ENCODE measurements at regions not wholly inside any gene's neighbourhood (a gene's known extent, or its start where the extent isn't known, plus 50 kb on each side); places are given as distances from the start of the nearest gene placed in this dataset.
A peak's percentile ranks its signal among the peaks of the same experiment; 100 is the strongest.

- no peak overlapping the region for H3K4me2 ChIP-seq (replicated peaks; ENCODE audit: extremely low read depth, low read length, poor library complexity, severe bottlenecking)
- WGBS (ENCODE audit: insufficient coverage): no CpG with 5 or more reads among the region's 1 CpG
- H2AFZ ChIP-seq (ENCODE audit: insufficient read depth, low read depth, low read length, poor library complexity, severe bottlenecking): no peak overlapping the region
- no peaks in the 10 kb centered on the region for H3K36me3 Mint-ChIP-seq
- H4K20me1 ChIP-seq (ENCODE audit: insufficient read depth, low read length): no peaks in the 10 kb centered on the region
- H3K27me3 Mint-ChIP-seq (ENCODE audit: low read depth in 3 of 3): no peaks in the 10 kb centered on the region
- TF ChIP-seq CTCF (IDR thresholded peaks at IDR 0.05): no peak
- intact Hi-C loops (cut with micrococcal nuclease): no loop called here
- no peaks in the 10 kb centered on the region for H3K36me3 ChIP-seq (replicated peaks in 1 of 2; ENCODE audit: control insufficient read depth in 1 of 2, insufficient read depth in 2 of 2, low read length in 2 of 2)
- H3K9me3 ChIP-seq (replicated peaks in 1 of 2; ENCODE audit: control insufficient read depth in 1 of 2, insufficient read depth in 1 of 2, low read length in 2 of 2): no peaks in the 10 kb centered on the region
- DNase-seq: no peak
- H3K9me3 Mint-ChIP-seq: peaks cover 0 to 6% (median 2%) of the 10 kb centered on the region in 7 donors
- no peaks in the 10 kb centered on the region for H3K79me2 ChIP-seq (ENCODE audit: insufficient read depth, low read length)
- no peak overlapping the region for H3K27ac ChIP-seq (ENCODE audit: low read depth in 1 of 2, low read length in 2 of 2)
- H3K4me1 ChIP-seq (ENCODE audit: control insufficient read depth in 1 of 2, insufficient read depth in 2 of 2, low read length in 2 of 2): peaks cover 0 to 3% of the 10 kb centered on the region in 2 donors
- peak overlapping the region in 1 of 7 donors; percentile 13 for H3K27ac Mint-ChIP-seq
- H3K4me3 ChIP-seq (replicated peaks in 1 of 3; ENCODE audit: low read depth in 2 of 3, low read length in 3 of 3): no peak overlapping the region
- no peak overlapping the region for H3K9ac ChIP-seq (ENCODE audit: insufficient read depth, low read length, poor library complexity, severe bottlenecking)
- H3K27me3 ChIP-seq (ENCODE audit: control insufficient read depth in 2 of 2, insufficient read depth in 2 of 2, low read length in 2 of 2): no peaks in the 10 kb centered on the region
- no peak overlapping the region for H3K4me3 Mint-ChIP-seq
- H3K4me1 Mint-ChIP-seq: peaks cover 1% of the 10 kb centered on the region
These were observed 1775.6 kb upstream of the SEL1L start for GRCh38 chr14:83309211-83309610.

- H3K27ac ChIP-seq (ENCODE audit: low read depth in 1 of 2, low read length in 2 of 2): no peak overlapping the region
- no peak for DNase-seq
- H3K9ac ChIP-seq (ENCODE audit: insufficient read depth, low read length, poor library complexity, severe bottlenecking): no peak overlapping the region
- peaks cover 0 to 3% of the 10 kb centered on the region in 2 donors for H3K4me1 ChIP-seq (ENCODE audit: control insufficient read depth in 1 of 2, insufficient read depth in 2 of 2, low read length in 2 of 2)
- Mint-ChIP-seq H3K27me3 (ENCODE audit: low read depth in 3 of 3) (no peaks in the 10 kb centered on the region), H3K4me1 (peaks cover 1% of the 10 kb centered on the region), H3K9me3 (peaks cover 0 to 6% (median 2%) of the 10 kb centered on the region in 7 donors), H3K4me3 (no peak overlapping the region), H3K27ac (no peak overlapping the region), H3K36me3 (no peaks in the 10 kb centered on the region)
- no peaks in the 10 kb centered on the region for H4K20me1 ChIP-seq (ENCODE audit: insufficient read depth, low read length)
- no peak overlapping the region for H3K4me2 ChIP-seq (replicated peaks; ENCODE audit: extremely low read depth, low read length, poor library complexity, severe bottlenecking)
- WGBS (ENCODE audit: insufficient coverage): 88% methylated on average over 2 of the region's 3 CpGs
- no peak overlapping the region for H3K4me3 ChIP-seq (replicated peaks in 1 of 3; ENCODE audit: low read depth in 2 of 3, low read length in 3 of 3)
- H3K79me2 ChIP-seq (ENCODE audit: insufficient read depth, low read length): no peaks in the 10 kb centered on the region
- intact Hi-C loops (cut with micrococcal nuclease): no loop called here
- no peak overlapping the region for H2AFZ ChIP-seq (ENCODE audit: insufficient read depth, low read depth, low read length, poor library complexity, severe bottlenecking)
- no peaks in the 10 kb centered on the region for H3K36me3 ChIP-seq (replicated peaks in 1 of 2; ENCODE audit: control insufficient read depth in 1 of 2, insufficient read depth in 2 of 2, low read length in 2 of 2)
- H3K27me3 ChIP-seq (ENCODE audit: control insufficient read depth in 2 of 2, insufficient read depth in 2 of 2, low read length in 2 of 2): no peaks in the 10 kb centered on the region
- no peaks in the 10 kb centered on the region for H3K9me3 ChIP-seq (replicated peaks in 1 of 2; ENCODE audit: control insufficient read depth in 1 of 2, insufficient read depth in 1 of 2, low read length in 2 of 2)
- no peak for TF ChIP-seq CTCF (IDR thresholded peaks at IDR 0.05)
These were observed 1776.2 kb upstream of the SEL1L start for GRCh38 chr14:83309833-83310232.

All from CD14-positive monocyte (primary cell).